Mucosa of rectum (tissue), 2 donors: ENCODE measurements at regions not wholly inside any gene's neighbourhood (a gene's known extent, or its start where the extent isn't known, plus 50 kb on each side); places are given as distances from the start of the nearest gene placed in this dataset.

Experiments used
- H3K27ac ChIP-seq, 2 donors: one replicate each; pipeline ENCODE4 v1.7.0; 2013; ENCODE audit warnings: inconsistent platforms in 2 of 2, low read depth in 2 of 2, low read length in 2 of 2
- H3K27me3 ChIP-seq, 2 donors: one replicate each; pipeline ENCODE4 v1.7.0; 2013; ENCODE audit warnings: low read length in 2 of 2; ENCODE audit not compliant: control insufficient read depth in 2 of 2, insufficient read depth in 2 of 2
- H3K36me3 ChIP-seq, 2 donors: one replicate each; pipeline ENCODE4 v1.7.0; 2013; ENCODE audit warnings: low read length in 2 of 2; ENCODE audit not compliant: control insufficient read depth in 2 of 2, insufficient read depth in 2 of 2
- H3K4me1 ChIP-seq, 2 donors: one replicate each; pipeline ENCODE4 v1.7.0; 2013; ENCODE audit warnings: low read length in 2 of 2, mild to moderate bottlenecking in 1 of 2; ENCODE audit not compliant: control insufficient read depth in 2 of 2, insufficient read depth in 2 of 2
- H3K4me3 ChIP-seq, 2 donors: one replicate each; pipeline ENCODE4 v1.7.0; 2013; ENCODE audit warnings: low read length in 2 of 2
- H3K9ac ChIP-seq, 2 donors: one replicate each; pipeline ENCODE4 v1.7.0; 2013; ENCODE audit warnings: low read length in 2 of 2, low read depth in 1 of 2, mild to moderate bottlenecking in 1 of 2
- H3K9me3 ChIP-seq, 2 donors: one replicate each; pipeline ENCODE4 v1.7.0; 2013; ENCODE audit warnings: low read length in 2 of 2; ENCODE audit not compliant: control insufficient read depth in 2 of 2
- donor health status: healthy.
- donor health status: Normal muscosa, but diverticular disease.

GRCh38 chr5:40416588-40416987, 263.1 kb upstream of the PTGER4 start:
- Histone ChIP-seq H3K36me3 (no peaks in the 10 kb centered on the region), H3K4me1 (peaks cover 0 to 3% of the 10 kb centered on the region in 2 donors), H3K27me3 (no peaks in the 10 kb centered on the region), H3K27ac (peak overlapping the region; percentile 41 to 56), H3K9ac (no peak overlapping the region), H3K4me3 (no peak overlapping the region), H3K9me3 (no peaks in the 10 kb centered on the region)

- Histone ChIP-seq H3K27ac (peak overlapping the region in 1 of 2 donors; percentile 56), H3K9me3 (no peaks in the 10 kb centered on the region), H3K27me3 (no peaks in the 10 kb centered on the region), H3K4me1 (peaks cover 0 to 3% of the 10 kb centered on the region in 2 donors), H3K4me3 (no peak overlapping the region), H3K9ac (no peak overlapping the region), H3K36me3 (no peaks in the 10 kb centered on the region)
These were observed 263.6 kb upstream of the PTGER4 start for GRCh38 chr5:40416098-40416497.

- H3K9me3 ChIP-seq, result no peaks in the 10 kb centered on the region
- no peak overlapping the region for H3K27ac ChIP-seq
- no peaks in the 10 kb centered on the region for H3K36me3 ChIP-seq
- peaks cover 0 to 3% of the 10 kb centered on the region in 2 donors for H3K4me1 ChIP-seq
- H3K27me3 ChIP-seq, result no peaks in the 10 kb centered on the region
- no peak overlapping the region for H3K9ac ChIP-seq
- H3K4me3 ChIP-seq, result no peak overlapping the region
These were observed 264.8 kb upstream of the PTGER4 start for GRCh38 chr5:40414922-40415321.

- no peaks in the 10 kb centered on the region for H3K36me3 ChIP-seq
- H3K4me1 ChIP-seq, result peaks cover 0 to 3% of the 10 kb centered on the region in 2 donors
- H3K27ac ChIP-seq, result no peak overlapping the region
- no peak overlapping the region for H3K9ac ChIP-seq
- no peaks in the 10 kb centered on the region for H3K27me3 ChIP-seq
- H3K4me3 ChIP-seq, result no peak overlapping the region
- H3K9me3 ChIP-seq, result no peaks in the 10 kb centered on the region
These were observed 266.0 kb upstream of the PTGER4 start for GRCh38 chr5:40413743-40414142.

GRCh38 chr5:40412771-40413170, 266.9 kb upstream of the PTGER4 start:
- H3K9ac ChIP-seq, result no peak overlapping the region
- peaks cover 0 to 3% of the 10 kb centered on the region in 2 donors for H3K4me1 ChIP-seq
- H3K36me3 ChIP-seq, result no peaks in the 10 kb centered on the region
- H3K4me3 ChIP-seq, result no peak overlapping the region
- H3K9me3 ChIP-seq, result no peaks in the 10 kb centered on the region
- H3K27ac ChIP-seq, result no peak overlapping the region
- H3K27me3 ChIP-seq, result no peaks in the 10 kb centered on the region

- Histone ChIP-seq H3K9me3 (no peaks in the 10 kb centered on the region), H3K27ac (peak overlapping the region; percentile 17 to 52)
These were observed 268.6 kb upstream of the PTGER4 start for GRCh38 chr5:40410964-40411635.

GRCh38 chr5:40410231-40410861, 269.4 kb upstream of the PTGER4 start:
- Histone ChIP-seq H3K9me3 (no peaks in the 10 kb centered on the region), H3K9ac (no peak overlapping the region), H3K36me3 (no peaks in the 10 kb centered on the region), H3K27me3 (no peaks in the 10 kb centered on the region), H3K27ac (peak overlapping the region; percentile 33 to 52), H3K4me3 (no peak overlapping the region), H3K4me1 (no peaks in the 10 kb centered on the region)

More at GRCh38 chr5:40410964-40411635, 268.6 kb upstream of the PTGER4 start:
- Histone ChIP-seq H3K9ac (no peak overlapping the region), H3K4me1 (peaks cover 0 to under 1% of the 10 kb centered on the region in 2 donors), H3K4me3 (no peak overlapping the region), H3K27me3 (no peaks in the 10 kb centered on the region), H3K36me3 (no peaks in the 10 kb centered on the region)

- H3K4me1 ChIP-seq, result no peaks in the 10 kb centered on the region
- H3K9ac ChIP-seq, result no peak overlapping the region
- H3K27ac ChIP-seq, result peak overlapping the region; percentile 32 to 33
- H3K36me3 ChIP-seq, result no peaks in the 10 kb centered on the region
- no peak overlapping the region for H3K4me3 ChIP-seq
- H3K27me3 ChIP-seq, result no peaks in the 10 kb centered on the region
- no peaks in the 10 kb centered on the region for H3K9me3 ChIP-seq
These were observed 270.1 kb upstream of the PTGER4 start for GRCh38 chr5:40409601-40410000.

- Histone ChIP-seq H3K9me3 (no peaks in the 10 kb centered on the region), H3K27ac (peak overlapping the region; percentile 29 to 65), H3K9ac (no peak overlapping the region), H3K27me3 (no peaks in the 10 kb centered on the region), H3K36me3 (no peaks in the 10 kb centered on the region), H3K4me1 (no peaks in the 10 kb centered on the region), H3K4me3 (peak overlapping the region in 1 of 2 donors; percentile 15)
These were observed 272.9 kb upstream of the PTGER4 start for GRCh38 chr5:40406741-40407211.

GRCh38 chr5:40405996-40406740, 273.5 kb upstream of the PTGER4 start:
- Histone ChIP-seq H3K9me3 (no peaks in the 10 kb centered on the region), H3K36me3 (no peaks in the 10 kb centered on the region), H3K27me3 (no peaks in the 10 kb centered on the region), H3K4me1 (no peaks in the 10 kb centered on the region), H3K27ac (peak overlapping the region; percentile 29 to 65), H3K9ac (no peak overlapping the region), H3K4me3 (no peak overlapping the region)
